Esophagus squamous epithelium (tissue), 5 donors: ENCODE measurements at regions not wholly inside any gene's neighbourhood (a gene's known extent, or its start where the extent isn't known, plus 50 kb on each side); places are given as distances from the start of the nearest gene placed in this dataset.

Experiments used
- DNase-seq: peaks from one replicate; lab custom pipeline; 2025; lab: John Stamatoyannopoulos, UW
- H3K27ac ChIP-seq, 4 donors: fragments of 200-600 bp; sonication (generic); one replicate each; pipeline ENCODE4 v1.5.1; 2016 to 2019; ENCODE audit warnings: mild to moderate bottlenecking in 1 of 4
- H3K27me3 ChIP-seq, 4 donors: fragments of 200-600 bp; sonication (generic); 1 replicate in 3 of 4; 2 replicates in 1 of 4; pipeline versions ENCODE4 v1.5.1 to v1.6.0; 2017 to 2021; ENCODE audit warnings: antibody characterized with exemption in 1 of 4
- H3K36me3 ChIP-seq, 3 donors: fragments of 200-600 bp; sonication (generic); one replicate each; pipeline ENCODE4 v1.5.1; 2016 to 2019
- H3K4me1 ChIP-seq, 3 donors: fragments of 200-600 bp; sonication (generic); one replicate each; pipeline ENCODE4 v1.5.1; 2017 to 2019
- H3K4me3 ChIP-seq, 4 donors: fragments of 200-600 bp; sonication (generic); 1 replicate in 3 of 4; 2 replicates in 1 of 4; pipeline ENCODE4 v1.5.1; 2016 to 2019; ENCODE audit warnings: mild to moderate bottlenecking in 2 of 4, moderate library complexity in 1 of 4
- H3K9me3 ChIP-seq, 3 donors: fragments of 200-600 bp; sonication (generic); one replicate each; pipeline ENCODE4 v1.5.1; 2016 to 2019
- CTCF ChIP-seq, 6 experiments: fragments of 450-650 bp in 4 of 6; fragments of 200-600 bp in 2 of 6; sonication (generic) in 2 of 6; IDR thresholded peaks; one replicate each; pipeline ENCODE4 v1.5.1; 2016 to 2019; ENCODE audit warnings: antibody characterized with exemption in 6 of 6, mild to moderate bottlenecking in 4 of 6, moderate library complexity in 4 of 6
- POLR2A ChIP-seq, 4 donors: fragments of 450-650 bp; IDR thresholded peaks; one replicate each; pipeline ENCODE4 v1.6.1; 2017; ENCODE audit warnings: antibody characterized with exemption in 4 of 4, mild to moderate bottlenecking in 4 of 4, moderate library complexity in 3 of 4
- WGBS, 2 donors: methylation state at CpG; one replicate each; pipeline ENCODE4 v1.1.5; 2018; 5-methylcytosine and 5-hydroxymethylcytosine counted together
- intact Hi-C: fragments of 100-400 bp; cut with DNase I; formaldehyde crosslinking; loops from one replicate; pipeline ENCODE4 v1.15.0; 2022
- donor health status: DM: yes; HTN: yes; CAD: no.

- DNase-seq, result no peak
- Histone ChIP-seq H3K27me3 (no peaks in the 10 kb centered on the region), H3K4me3 (no peak overlapping the region), H3K9me3 (no peaks in the 10 kb centered on the region), H3K36me3 (no peaks in the 10 kb centered on the region), H3K4me1 (peaks cover 0 to 6% (median 0%) of the 10 kb centered on the region in 3 donors), H3K27ac (no peak overlapping the region)
- 56 to 90% methylated on average over 4 of the region's 6 CpGs for WGBS, 2 donors
- TF ChIP-seq CTCF (IDR thresholded peaks at IDR 0.05), result no peak
- no peak for TF ChIP-seq POLR2A (IDR thresholded peaks at IDR 0.05)
- intact Hi-C loops, result no loop called here
Measured at GRCh38 chr15:62639906-62640605, 402.5 kb upstream of the TPM1 start.

- Histone ChIP-seq H3K36me3 (no peaks in the 10 kb centered on the region), H3K9me3 (no peaks in the 10 kb centered on the region), H3K4me1 (peaks cover 0 to 6% (median 0%) of the 10 kb centered on the region in 3 donors), H3K27me3 (no peaks in the 10 kb centered on the region), H3K27ac (no peak overlapping the region), H3K4me3 (no peak overlapping the region)
- intact Hi-C loops, result no loop called here
- no peak for TF ChIP-seq CTCF (IDR thresholded peaks at IDR 0.05)
- no peak for TF ChIP-seq POLR2A (IDR thresholded peaks at IDR 0.05)
- DNase-seq, result no peak
- 55 to 77% methylated on average over 3 of the region's 3 CpGs for WGBS, 2 donors
Measured at GRCh38 chr15:62641825-62642224, 400.7 kb upstream of the TPM1 start.

GRCh38 chr15:62643572-62643971 lies 399.0 kb upstream of the TPM1 start:
- Histone ChIP-seq H3K9me3 (no peaks in the 10 kb centered on the region), H3K27me3 (no peaks in the 10 kb centered on the region), H3K36me3 (no peaks in the 10 kb centered on the region), H3K4me1 (peaks cover 0 to 18% (median 4%) of the 10 kb centered on the region in 3 donors), H3K27ac (no peak overlapping the region), H3K4me3 (no peak overlapping the region)
- no peak for DNase-seq
- TF ChIP-seq POLR2A (IDR thresholded peaks at IDR 0.05) (no peak), CTCF (IDR thresholded peaks at IDR 0.05) (no peak)
- 94 to 96% methylated on average over 4 of the region's 4 CpGs for WGBS, 2 donors
- intact Hi-C loops, result no loop called here

- Histone ChIP-seq H3K4me1 (peaks cover 0 to 18% (median 4%) of the 10 kb centered on the region in 3 donors), H3K9me3 (no peaks in the 10 kb centered on the region), H3K4me3 (no peak overlapping the region), H3K36me3 (no peaks in the 10 kb centered on the region), H3K27ac (no peak overlapping the region), H3K27me3 (no peaks in the 10 kb centered on the region)
- intact Hi-C loops, result no loop called here
- no peak for DNase-seq
- WGBS, 2 donors, result 83 to 87% methylated on average over 7 of the region's 7 CpGs
- TF ChIP-seq POLR2A (IDR thresholded peaks at IDR 0.05) (no peak), CTCF (IDR thresholded peaks at IDR 0.05) (no peak)
Measured at GRCh38 chr15:62644216-62644888, 398.2 kb upstream of the TPM1 start.
